Peyer's patch (tissue), 4 donors: ENCODE measurements at regions not wholly inside any gene's neighbourhood (a gene's known extent, or its start where the extent isn't known, plus 50 kb on each side); places are given as distances from the start of the nearest gene placed in this dataset.

Experiments
- CTCF ChIP-seq, 6 experiments: fragments of 450-650 bp in 4 of 6; fragments of 200-600 bp in 2 of 6; sonication (generic) in 1 of 6; IDR thresholded peaks; one replicate each; pipeline ENCODE4 v1.5.1; 2017 to 2019; ENCODE audit warnings: antibody characterized with exemption in 6 of 6, mild to moderate bottlenecking in 3 of 6, moderate library complexity in 1 of 6
- POLR2A ChIP-seq, 2 donors: fragments of 450-650 bp; IDR thresholded peaks; one replicate each; pipeline ENCODE4 v1.5.1; 2017; ENCODE audit warnings: antibody characterized with exemption in 2 of 2, mild to moderate bottlenecking in 2 of 2, moderate library complexity in 2 of 2

- no peak for TF ChIP-seq POLR2A (IDR thresholded peaks at IDR 0.05)
- TF ChIP-seq CTCF (IDR thresholded peaks at IDR 0.05): no peak
Observed at GRCh38 chr1:55839221-55839620, 624.1 kb upstream of the USP24 start.
